ENCODE measurements at regions not wholly inside any gene's neighbourhood (a gene's known extent, or its start where the extent isn't known, plus 50 kb on each side); places are given as distances from the start of the nearest gene placed in this dataset.

GRCh38 chr9:135009794-135010585 is 77.5 kb upstream of the OLFM1 start:
- DNase-seq, result no peak

- no peak for DNase-seq
Measured at GRCh38 chr9:135010586-135010860, 76.9 kb upstream of the OLFM1 start.

- DNase-seq, result no peak
Measured at GRCh38 chr9:135010921-135011320, 76.5 kb upstream of the OLFM1 start.

GRCh38 chr9:135012166-135012565 is 75.3 kb upstream of the OLFM1 start:
- no peak for DNase-seq

GRCh38 chr9:135014311-135015010 is 73.0 kb upstream of the OLFM1 start:
- no peak for DNase-seq

GRCh38 chr9:135015096-135015495 is 72.4 kb upstream of the OLFM1 start:
- DNase-seq, result no peak

- DNase-seq, result no peak
Measured at GRCh38 chr9:135015565-135015964, 71.9 kb upstream of the OLFM1 start.

- DNase-seq, result no peak
Measured at GRCh38 chr9:135016037-135016640, 71.3 kb upstream of the OLFM1 start.

- no peak for DNase-seq
Measured at GRCh38 chr9:135016876-135017275, 70.6 kb upstream of the OLFM1 start.

GRCh38 chr9:135017899-135018298 is 69.6 kb upstream of the OLFM1 start:
- no peak for DNase-seq

- no peak for DNase-seq
Measured at GRCh38 chr9:135018306-135018915, 69.1 kb upstream of the OLFM1 start.

GRCh38 chr9:135019224-135019623 is 68.2 kb upstream of the OLFM1 start:
- DNase-seq, result no peak

- DNase-seq, result no peak
Measured at GRCh38 chr9:135020481-135021392, 66.7 kb upstream of the OLFM1 start.

GRCh38 chr9:135021393-135021789 is 66.1 kb upstream of the OLFM1 start:
- no peak for DNase-seq

GRCh38 chr9:135022191-135022870 is 65.1 kb upstream of the OLFM1 start:
- no peak for DNase-seq

- DNase-seq, result no peak
Measured at GRCh38 chr9:135023088-135023785, 64.2 kb upstream of the OLFM1 start.

- DNase-seq, result no peak
Measured at GRCh38 chr9:135023786-135024405, 63.6 kb upstream of the OLFM1 start.

- no peak for DNase-seq
Measured at GRCh38 chr9:135029463-135029862, 58.0 kb upstream of the OLFM1 start.

GRCh38 chr9:135029871-135030565 is 57.5 kb upstream of the OLFM1 start:
- no peak for DNase-seq
